OCI-LY3 (cell line): ENCODE measurements at regions not wholly inside any gene's neighbourhood (a gene's known extent, or its start where the extent isn't known, plus 50 kb on each side); places are given as distances from the start of the nearest gene placed in this dataset.

ENCODE experiments used
- CTCF ChIP-seq: fragments of 200-600, 300-600 bp; sonication (generic); IDR thresholded peaks from 2 replicates; pipeline ENCODE4 v1.5.1; 2014; ENCODE audit warnings: antibody characterized with exemption, low read length, low read depth
- EZH2phosphoT487 ChIP-seq: fragments of 200-600 bp; shearing (Covaris generic); IDR thresholded peaks from 2 replicates; pipeline ENCODE4 v1.6.1; 2018; ENCODE audit warnings: antibody characterized with exemption, mixed run types, low read depth

DNA sequence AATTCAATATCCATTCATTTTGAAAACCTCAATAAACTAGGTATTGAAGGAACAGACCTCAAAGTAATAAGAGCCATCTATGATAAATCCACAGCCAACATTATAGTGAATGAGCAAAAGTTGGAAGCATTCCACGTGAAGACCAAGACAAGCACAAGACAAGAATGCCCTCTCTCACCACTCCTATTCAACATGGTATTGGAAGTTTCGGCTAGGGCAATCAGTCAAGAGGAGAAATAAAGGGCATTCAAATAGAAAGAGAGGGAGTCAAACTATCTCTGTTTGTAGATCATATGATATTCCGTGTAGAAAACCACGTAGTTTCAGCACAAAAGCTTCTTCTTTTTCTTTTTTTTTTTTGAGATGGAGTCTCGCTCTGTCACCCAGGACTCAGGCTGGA, 550.3 kb downstream of the FSCB start:
- no peak for TF ChIP-seq CTCF
- TF ChIP-seq EZH2phosphoT487 = no peak
